ENCODE measurements at regions not wholly inside any gene's neighbourhood (a gene's known extent, or its start where the extent isn't known, plus 50 kb on each side); places are given as distances from the start of the nearest gene placed in this dataset.

DNA sequence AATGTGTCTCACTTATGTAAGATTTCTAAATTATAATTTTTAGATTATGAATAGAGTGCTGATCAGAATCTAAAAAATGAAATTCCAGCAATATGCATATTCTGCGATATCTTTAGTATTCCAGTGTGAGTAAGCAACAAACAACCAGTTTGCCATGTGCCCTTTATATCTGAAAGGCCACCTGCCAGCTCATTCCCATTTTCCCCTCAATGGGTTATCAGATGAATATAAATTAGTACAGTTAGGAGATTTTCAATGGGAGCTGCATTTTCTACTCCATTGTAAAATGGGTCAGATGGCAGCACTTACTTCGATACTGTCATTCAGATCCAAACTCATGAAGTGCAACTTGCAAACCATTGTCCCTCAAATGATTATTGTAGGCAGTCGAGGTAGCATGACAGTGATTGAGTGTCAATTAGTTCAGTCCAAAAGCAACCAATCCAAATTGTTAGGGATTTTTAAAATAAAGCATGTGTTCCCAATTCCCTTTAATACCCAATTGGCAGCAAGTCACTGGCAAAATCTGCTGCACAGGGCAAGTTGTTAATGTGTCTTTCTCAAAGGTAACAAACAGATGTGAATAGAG, 680.3 kb downstream of the LRRIQ3 start:
- Histone ChIP-seq H3K36me3 (ENCODE audit: low read depth, missing control alignments) (no peaks in the 10 kb centered on the region), H3K4me1 (no peaks in the 10 kb centered on the region), H3K27ac (no peak overlapping the region), H3K9me3 (no peaks in the 10 kb centered on the region), H3K27me3 (no peaks in the 10 kb centered on the region), H3K4me3 (no peak overlapping the region)
- DNase-seq, result no peak
- intact Hi-C loops (cut with DNase I; ENCODE audit: low total_unique reads), result no loop called here
- WGBS, 2 donors, result 81 to 89% methylated on average over 3 of the region's 3 CpGs
- TF ChIP-seq, protein P1, sequence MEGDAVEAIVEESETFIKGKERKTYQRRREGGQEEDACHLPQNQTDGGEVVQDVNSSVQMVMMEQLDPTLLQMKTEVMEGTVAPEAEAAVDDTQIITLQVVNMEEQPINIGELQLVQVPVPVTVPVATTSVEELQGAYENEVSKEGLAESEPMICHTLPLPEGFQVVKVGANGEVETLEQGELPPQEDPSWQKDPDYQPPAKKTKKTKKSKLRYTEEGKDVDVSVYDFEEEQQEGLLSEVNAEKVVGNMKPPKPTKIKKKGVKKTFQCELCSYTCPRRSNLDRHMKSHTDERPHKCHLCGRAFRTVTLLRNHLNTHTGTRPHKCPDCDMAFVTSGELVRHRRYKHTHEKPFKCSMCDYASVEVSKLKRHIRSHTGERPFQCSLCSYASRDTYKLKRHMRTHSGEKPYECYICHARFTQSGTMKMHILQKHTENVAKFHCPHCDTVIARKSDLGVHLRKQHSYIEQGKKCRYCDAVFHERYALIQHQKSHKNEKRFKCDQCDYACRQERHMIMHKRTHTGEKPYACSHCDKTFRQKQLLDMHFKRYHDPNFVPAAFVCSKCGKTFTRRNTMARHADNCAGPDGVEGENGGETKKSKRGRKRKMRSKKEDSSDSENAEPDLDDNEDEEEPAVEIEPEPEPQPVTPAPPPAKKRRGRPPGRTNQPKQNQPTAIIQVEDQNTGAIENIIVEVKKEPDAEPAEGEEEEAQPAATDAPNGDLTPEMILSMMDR (IDR thresholded peaks at IDR 0.05), result no peak
- TF ChIP-seq POLR2A (IDR thresholded peaks at IDR 0.05), result no peak

DNA sequence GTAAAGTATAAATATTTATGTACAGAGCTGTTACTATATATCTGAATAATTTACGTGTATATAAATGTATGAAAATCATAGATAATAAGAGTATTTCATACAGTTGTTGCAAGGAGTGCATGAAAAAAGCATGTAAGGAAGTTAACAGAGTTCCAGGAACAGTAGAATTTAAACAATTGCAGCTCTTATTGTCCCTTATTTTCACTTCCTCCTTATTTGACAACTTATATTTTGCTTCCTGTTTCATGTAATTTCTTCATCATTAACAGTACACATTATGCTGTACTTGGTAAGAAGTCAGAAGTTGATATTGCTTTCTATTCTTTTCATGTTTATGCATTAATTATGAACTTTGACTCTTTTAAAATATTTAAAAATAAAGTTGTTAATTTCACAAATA, 681.5 kb downstream of the LRRIQ3 start:
- no peaks in the 10 kb centered on the region for H3K27me3 ChIP-seq
- DNase-seq, result no peak
- no peaks in the 10 kb centered on the region for H3K4me1 ChIP-seq
- no peak for TF ChIP-seq POLR2A (IDR thresholded peaks at IDR 0.05)
- TF ChIP-seq, protein P1 (IDR thresholded peaks at IDR 0.05), result no peak
- no peak overlapping the region for H3K27ac ChIP-seq
- no peak overlapping the region for H3K4me3 ChIP-seq
- WGBS, 2 donors, result 31 to 53% methylated on average over 1 of the region's 1 CpG
- H3K36me3 ChIP-seq (ENCODE audit: low read depth, missing control alignments), result no peaks in the 10 kb centered on the region
- intact Hi-C loops (cut with DNase I; ENCODE audit: low total_unique reads), result no loop called here
- no peaks in the 10 kb centered on the region for H3K9me3 ChIP-seq

DNA sequence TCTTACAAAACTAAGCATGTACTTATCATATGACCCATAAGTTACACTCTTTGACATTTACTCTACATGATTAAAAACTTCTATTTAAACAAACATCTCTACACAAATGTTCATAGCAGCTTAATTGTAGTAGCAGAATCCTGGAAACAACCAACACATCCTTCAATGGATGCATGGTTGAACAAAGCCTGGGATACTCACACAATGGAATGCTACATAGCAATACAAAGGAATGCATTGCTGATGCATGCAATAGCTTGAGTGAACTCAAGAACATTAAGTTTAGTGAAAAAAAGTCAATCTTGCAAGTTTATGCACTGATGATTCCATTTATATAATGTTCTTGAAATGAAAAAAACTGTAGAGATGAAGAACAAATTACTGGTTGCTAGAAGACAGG, 686.9 kb downstream of the LRRIQ3 start:
- H3K27me3 ChIP-seq, result no peaks in the 10 kb centered on the region
- H3K4me1 ChIP-seq, result no peaks in the 10 kb centered on the region
- TF ChIP-seq, protein P1 (IDR thresholded peaks at IDR 0.05), result no peak
- no peak for TF ChIP-seq POLR2A (IDR thresholded peaks at IDR 0.05)
- intact Hi-C loops (cut with DNase I; ENCODE audit: low total_unique reads), result no loop called here
- no peaks in the 10 kb centered on the region for H3K9me3 ChIP-seq
- no peak for DNase-seq
- no peak overlapping the region for H3K4me3 ChIP-seq
- no peak overlapping the region for H3K27ac ChIP-seq
- no peaks in the 10 kb centered on the region for H3K36me3 ChIP-seq (ENCODE audit: low read depth, missing control alignments)

DNA sequence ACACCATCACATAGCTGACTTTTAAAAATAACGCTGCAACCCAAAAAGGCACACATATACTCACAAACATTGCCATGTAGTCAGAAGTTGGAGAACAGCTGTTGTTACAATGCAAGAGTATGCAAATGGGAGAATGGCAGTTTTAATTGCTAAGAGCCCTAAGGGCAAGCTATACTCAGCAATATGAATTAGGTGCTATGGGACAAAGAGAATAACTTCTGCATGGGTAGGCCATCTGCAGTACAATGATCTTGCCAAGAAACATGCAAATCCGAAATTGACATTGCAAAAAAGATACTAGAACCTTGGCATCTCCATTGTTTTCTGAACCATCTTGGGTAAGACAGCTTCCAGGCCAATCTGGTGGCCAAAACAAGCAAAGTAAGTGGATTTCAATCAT, 697.8 kb downstream of the LRRIQ3 start:
- 62 to 83% methylated on average over 2 of the region's 2 CpGs for WGBS, 2 donors
- H3K4me3 ChIP-seq, result no peak overlapping the region
- no peaks in the 10 kb centered on the region for H3K4me1 ChIP-seq
- no peak overlapping the region for H3K27ac ChIP-seq
- TF ChIP-seq, protein P1 (IDR thresholded peaks at IDR 0.05), result no peak
- no peak for TF ChIP-seq POLR2A (IDR thresholded peaks at IDR 0.05)
- H3K36me3 ChIP-seq (ENCODE audit: low read depth, missing control alignments), result no peaks in the 10 kb centered on the region
- DNase-seq, result no peak
- no peaks in the 10 kb centered on the region for H3K9me3 ChIP-seq
- intact Hi-C loops (cut with DNase I; ENCODE audit: low total_unique reads), result no loop called here
- no peaks in the 10 kb centered on the region for H3K27me3 ChIP-seq

DNA sequence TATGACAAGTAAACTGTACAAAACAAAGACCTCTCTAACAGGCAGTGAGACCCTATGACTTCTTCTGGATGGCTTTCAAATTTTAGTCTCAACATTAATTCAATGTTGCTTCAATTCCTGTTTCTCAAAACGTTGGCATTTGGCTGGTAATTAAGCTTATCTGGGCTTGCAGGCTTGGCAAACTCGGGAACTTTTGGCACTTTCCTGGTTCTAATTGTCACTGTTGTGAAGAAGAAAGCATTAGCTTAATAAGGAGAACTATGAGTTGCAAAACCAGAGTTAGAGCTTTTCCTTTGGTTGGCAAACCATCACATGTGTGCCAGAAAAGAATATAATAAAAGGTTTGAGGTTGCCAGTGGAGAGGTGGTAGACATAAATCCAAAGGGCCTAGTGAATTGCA, 698.3 kb downstream of the LRRIQ3 start:
- no peaks in the 10 kb centered on the region for H3K4me1 ChIP-seq
- DNase-seq, result no peak
- intact Hi-C loops (cut with DNase I; ENCODE audit: low total_unique reads), result no loop called here
- TF ChIP-seq, protein P1 (IDR thresholded peaks at IDR 0.05), result no peak
- TF ChIP-seq POLR2A (IDR thresholded peaks at IDR 0.05), result no peak
- H3K27ac ChIP-seq, result no peak overlapping the region
- no peak overlapping the region for H3K4me3 ChIP-seq
- 52 to 56% methylated on average over 2 of the region's 2 CpGs for WGBS, 2 donors
- H3K36me3 ChIP-seq (ENCODE audit: low read depth, missing control alignments), result no peaks in the 10 kb centered on the region
- H3K27me3 ChIP-seq, result no peaks in the 10 kb centered on the region
- no peaks in the 10 kb centered on the region for H3K9me3 ChIP-seq

Measured in testis (tissue), 2 donors.